HG03520 (cell line): ENCODE measurements at regions not wholly inside any gene's neighbourhood (a gene's known extent, or its start where the extent isn't known, plus 50 kb on each side); places are given as distances from the start of the nearest gene placed in this dataset.
"Not testable (repeated sequence)": the region's sequence is repeated elsewhere in the genome, so short reads cannot be mapped to it uniquely, and the experiment has no call there.

Experiments used
- ATAC-seq: cut with Tn5 transposase; IDR thresholded peaks from one replicate; pipeline ENCODE4 v1.9.1; 2021; ENCODE audit warnings: mild to moderate bottlenecking, moderate library complexity; ENCODE audit not compliant: unreplicated experiment

DNA sequence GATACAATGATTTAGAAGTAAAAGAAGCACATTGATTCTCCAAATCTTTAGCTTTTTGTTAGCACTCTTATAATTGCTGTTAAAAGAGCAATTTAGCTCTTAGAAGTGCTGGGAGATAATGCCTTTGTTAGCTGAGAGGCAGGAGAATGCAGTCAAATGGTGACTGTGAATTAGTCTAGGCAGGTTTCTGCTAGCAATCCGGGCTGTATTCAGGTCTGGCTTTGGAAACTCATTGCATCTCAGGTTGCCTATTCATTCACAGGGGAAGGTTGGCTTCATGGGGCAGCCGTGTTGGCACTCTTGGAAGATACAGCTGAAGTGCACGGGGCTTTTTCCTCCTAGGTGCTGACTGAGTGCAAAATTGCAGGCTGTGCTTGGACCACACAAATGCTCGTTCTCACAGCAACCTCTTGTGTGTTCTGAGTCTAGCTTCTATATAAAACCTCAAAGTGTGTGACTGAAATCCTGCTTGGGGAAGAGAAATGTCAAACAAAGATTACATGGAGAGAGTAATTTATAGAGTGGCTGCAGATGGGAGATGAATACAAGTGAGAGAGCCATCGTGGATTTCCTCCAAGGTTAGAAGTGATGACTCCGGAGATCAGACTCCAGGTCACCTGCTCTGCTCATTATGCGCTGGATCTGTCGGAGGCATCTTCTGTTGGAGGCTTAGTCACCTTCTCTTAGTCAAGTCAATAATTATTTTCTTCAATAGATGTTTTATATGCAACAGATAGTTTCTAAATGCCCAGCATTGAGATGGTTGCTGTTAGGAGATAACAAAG, 167.8 kb downstream of the PMAIP1 start:
- ATAC-seq, result no peak

DNA sequence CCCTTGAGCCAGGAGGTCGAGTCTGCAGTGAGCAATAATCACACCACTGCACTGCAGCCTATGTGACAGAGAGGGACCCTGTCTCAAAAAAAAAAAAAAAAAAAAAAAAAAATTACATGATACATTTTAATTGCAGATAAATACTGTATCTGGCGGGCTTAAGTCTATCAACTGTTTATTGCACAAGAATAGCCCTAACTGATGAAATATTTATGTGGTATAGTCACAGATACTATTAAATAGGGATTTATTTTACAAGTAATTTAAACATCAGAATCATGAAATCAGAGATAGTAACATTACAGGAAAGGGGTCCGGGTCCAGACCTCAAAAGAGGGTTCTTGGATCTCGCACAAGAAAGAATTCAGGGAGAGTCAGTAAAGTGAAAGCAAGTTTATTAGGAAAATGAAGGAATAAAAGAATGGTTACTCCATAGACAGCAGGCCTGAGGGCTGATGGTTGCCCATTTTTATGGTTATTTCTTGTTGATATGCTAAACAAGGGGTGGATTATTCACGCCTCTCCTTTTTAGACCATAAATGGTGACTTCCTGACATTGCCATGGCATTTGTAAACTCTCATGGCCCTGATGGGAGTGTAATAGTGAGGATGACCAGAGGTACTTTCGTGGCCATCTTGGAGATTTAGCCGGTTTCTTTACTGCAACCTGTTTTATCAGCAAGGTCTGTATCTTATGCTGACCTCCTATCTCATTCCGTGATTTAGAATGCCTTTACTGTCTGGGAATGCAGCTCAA, 166.6 kb downstream of the PMAIP1 start:
- no peak for ATAC-seq

DNA sequence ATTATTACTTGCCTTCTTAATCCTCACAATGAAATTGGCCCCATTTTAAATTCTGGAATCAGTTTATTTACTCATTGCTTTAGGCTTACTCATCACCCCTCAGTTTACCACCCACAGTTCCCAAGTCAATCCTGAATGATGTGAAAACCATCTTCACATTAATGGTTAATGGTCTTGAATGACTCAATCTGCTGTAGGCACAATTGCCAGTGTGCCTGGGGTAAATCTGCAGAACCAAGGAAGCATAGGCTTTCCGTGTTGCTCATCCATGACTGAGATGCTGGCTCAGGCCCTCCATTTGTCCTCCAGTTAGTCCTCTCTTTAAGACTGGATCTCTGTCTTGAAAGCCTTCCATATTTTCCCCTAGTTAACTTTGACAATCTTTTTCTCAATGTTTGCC, 164.5 kb downstream of the PMAIP1 start:
- ATAC-seq, result no peak

DNA sequence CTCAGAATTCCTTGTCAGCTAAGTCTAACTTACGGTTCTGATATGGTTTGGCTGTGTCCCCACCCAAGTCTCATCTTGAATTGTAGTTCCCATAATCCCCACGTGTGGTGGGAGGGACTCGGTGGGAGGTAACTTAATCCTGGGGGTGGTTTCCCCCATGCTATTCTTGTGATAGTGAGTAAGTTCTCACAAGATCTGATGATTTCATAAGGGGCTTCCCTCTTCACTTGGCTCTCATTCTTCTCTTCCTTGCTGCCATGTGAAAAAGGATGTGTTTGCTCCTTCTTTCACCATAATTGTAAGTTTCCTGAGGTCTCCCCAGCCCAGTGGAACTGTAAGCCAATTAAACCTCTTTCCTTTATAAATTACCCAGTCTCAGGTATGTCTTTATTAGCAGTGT, 163.0 kb downstream of the PMAIP1 start:
- not testable (repeated sequence) for ATAC-seq

DNA sequence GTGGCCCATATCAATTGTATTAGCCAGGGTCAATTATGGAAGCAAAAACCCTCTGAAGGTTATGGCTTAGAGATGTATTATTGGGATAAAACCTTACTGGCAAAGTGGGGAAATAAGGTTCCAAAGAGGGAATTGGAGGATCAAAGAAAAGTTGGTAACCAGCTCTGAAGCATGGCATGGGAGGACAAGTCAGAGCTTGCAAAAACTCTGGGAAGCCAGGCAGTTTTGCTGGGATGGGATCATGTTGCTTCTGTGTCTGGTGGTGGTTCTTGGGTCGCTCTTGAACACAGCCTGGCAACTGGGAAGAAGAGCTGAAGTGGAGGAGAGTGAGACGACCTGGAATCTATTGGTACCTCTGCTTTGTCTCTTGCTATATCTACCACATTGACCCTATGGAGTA, 162.6 kb downstream of the PMAIP1 start:
- ATAC-seq, result no peak

DNA sequence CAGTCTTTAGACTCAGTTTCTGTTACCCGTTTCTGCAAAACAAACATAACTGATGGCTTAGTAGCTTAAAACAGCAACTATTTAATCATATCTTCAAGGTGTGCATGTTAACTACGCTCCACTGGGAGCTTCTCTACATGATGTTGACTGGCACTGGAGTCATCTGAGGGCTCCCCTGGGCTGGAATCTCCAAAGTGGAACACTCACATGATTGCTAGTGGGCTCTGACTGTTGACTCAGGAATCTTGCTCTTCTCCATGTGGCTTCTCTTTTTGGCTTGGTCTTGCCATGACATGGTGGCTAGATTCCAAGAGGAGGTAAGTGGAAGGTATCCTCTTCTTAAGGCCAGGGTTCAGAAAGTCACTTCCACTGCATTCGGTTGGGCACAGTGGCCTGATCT, 160.8 kb downstream of the PMAIP1 start:
- no peak for ATAC-seq

DNA sequence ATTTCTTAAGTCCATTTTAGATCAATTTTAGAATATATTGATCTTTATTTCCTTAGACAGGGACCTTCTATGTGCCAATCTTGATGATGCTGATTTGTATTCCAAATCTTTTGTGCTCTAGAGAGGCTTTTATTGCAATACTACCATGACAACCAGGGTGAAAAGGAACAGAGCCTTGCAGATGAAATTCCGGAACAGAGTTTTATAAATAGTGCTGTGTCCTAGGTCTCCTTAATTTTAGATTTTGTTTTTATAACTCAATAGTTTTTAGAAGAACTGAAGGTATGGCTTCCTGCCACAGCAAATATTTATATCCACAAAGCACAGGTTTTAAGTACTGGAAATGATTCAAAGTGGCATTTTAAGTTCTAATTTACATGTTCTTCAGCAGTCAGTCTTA, 160.2 kb downstream of the PMAIP1 start:
- ATAC-seq, result no peak

DNA sequence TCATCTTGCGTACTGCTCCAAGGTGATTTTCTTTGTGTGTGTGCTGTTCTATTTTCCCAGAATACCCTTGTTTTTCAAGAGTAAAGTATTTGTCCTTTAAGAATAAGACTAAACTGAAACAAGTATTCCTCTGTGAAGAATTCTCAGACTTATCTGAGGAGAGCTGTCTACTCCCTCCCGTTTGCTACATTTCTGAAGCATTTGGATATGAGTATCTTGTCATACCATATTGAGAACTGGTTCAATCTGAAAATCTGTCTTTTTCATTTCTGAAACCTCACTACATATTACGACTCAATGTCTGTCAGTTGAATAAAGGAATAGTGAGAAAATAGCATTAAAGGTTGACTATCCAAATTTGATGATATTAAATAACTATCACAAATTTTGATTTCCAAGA, 159.4 kb downstream of the PMAIP1 start:
- ATAC-seq, result no peak

DNA sequence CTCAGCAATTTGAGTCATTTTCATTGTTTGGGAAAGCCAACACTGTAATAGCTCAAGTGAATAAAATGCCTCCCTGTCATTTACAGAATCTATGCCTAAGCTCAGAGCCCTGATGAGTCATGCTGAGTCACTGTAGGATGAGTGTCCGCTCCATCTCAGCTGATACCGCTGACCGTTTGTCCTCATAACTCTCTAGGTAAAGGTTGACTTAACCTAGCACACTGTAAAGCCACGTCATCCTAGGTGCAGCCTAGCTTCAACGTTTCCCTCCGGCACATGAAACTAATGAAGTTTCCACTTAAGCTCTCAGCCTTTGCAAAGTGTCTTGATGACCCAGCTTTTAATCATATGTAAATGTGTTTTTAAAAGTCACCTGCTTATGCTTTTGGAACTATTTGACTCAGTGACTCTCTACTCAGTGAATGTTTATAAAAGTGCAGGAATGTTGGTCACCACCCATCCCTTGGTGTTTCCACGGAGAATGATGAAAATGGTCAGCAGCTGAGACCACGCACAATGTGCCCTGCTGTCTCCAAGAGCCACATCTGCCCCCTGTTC, 154.0 kb downstream of the PMAIP1 start:
- ATAC-seq, result peak; percentile 62

DNA sequence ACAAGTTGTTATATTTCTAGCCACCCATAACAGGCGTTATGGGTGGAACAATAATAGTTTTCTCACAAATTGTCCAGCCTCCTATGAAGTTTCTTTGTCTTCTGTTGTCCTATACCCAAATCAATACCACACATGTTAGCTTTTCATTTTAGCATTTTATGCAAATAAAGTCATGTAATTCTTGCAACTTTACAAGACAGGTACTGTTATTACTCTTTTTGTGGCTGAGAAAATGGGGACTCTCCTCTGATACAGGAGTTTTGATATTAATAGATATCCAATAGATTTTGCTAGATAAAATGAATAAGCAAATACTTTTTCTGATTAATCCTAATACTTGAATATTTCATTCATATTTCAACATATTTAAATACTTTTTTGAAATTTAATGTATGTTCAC, 151.0 kb downstream of the PMAIP1 start:
- ATAC-seq, result no peak

DNA sequence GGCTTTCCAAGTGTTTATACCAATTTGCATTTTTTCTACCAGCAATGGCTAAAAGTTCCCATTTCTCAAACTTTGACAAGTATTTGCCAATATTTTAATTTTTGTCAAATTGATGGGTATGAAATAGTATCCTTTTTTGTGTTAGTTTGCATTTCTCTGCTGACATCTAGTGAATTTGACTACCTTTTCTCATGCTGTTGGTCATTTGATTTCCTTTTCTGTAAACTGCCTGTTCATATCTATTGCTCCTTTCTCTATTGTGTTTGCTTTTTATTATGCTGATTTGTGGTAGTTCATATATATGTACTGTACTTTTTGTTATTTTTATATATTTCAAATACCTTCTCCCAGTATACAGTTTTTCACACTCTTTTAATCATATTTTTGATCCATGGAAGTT, 149.4 kb downstream of the PMAIP1 start:
- no peak for ATAC-seq

DNA sequence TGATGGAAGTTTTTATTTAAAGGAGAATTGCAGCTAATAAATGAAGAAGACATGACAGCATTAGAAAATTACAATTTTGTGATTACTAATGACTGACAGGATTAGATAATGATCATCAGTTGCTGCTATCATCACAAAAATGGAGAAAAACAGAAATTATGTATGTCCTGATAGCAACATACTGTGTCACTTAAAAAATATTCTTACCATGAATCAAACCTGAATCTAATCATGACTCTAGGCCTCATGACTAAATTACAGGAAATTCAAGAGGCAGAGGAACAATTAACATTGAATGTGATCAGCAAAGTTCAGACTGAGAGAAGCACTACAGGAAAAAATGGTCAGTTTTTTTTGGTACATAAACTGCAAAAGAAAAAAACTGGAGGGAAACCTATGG, 147.8 kb downstream of the PMAIP1 start:
- ATAC-seq, result no peak

DNA sequence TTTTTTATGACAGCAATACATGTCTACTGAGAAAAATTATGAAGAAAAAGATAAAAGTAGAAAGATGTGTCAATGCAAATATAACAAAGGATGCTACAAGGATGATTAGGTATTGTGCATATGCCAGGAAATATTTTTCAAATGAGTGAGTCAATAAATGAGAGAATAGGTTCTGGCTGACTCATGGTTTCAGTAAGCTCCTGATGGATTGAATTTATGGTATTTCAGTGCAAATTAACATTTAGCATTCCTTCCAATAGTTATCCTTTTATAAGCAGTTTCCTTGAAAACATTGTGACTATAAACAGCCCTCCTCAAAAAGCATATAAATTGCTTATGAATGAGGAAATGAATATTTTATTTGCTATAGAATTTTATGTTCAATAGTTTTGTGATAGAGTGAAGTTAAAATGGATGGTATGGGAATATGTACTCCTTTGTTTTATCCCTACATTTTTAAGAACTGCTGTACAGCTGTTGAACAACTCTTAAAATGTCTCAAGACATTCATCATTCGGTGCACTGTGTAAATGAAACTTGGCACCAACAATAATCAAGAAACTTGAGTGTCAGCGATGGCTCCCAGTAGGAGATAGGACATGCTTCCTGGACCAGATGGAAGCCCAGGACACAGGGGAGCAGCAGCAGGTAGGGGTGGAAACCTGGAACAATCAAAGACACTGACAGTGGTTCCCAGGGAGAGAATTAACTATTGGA, 144.7 kb downstream of the PMAIP1 start:
- ATAC-seq, result no peak

DNA sequence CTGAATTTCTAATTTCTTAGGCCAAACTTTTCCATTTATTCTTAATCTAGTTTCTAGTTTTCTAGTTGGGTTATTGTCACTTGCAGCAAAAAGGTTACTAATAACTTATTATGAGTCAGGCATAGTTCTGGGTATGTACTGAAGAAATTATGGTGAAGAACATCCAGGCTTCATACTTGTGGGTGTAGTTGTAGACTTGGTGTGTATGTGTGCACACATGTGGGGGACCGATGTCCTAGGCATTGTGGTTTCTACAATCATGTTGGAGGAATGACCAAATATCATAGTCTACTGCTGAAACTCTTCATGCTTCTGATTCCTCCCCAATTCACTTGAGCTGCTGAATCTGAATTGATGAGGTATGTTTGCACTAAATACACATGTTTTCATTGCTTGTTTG, 141.2 kb downstream of the PMAIP1 start:
- no peak for ATAC-seq

DNA sequence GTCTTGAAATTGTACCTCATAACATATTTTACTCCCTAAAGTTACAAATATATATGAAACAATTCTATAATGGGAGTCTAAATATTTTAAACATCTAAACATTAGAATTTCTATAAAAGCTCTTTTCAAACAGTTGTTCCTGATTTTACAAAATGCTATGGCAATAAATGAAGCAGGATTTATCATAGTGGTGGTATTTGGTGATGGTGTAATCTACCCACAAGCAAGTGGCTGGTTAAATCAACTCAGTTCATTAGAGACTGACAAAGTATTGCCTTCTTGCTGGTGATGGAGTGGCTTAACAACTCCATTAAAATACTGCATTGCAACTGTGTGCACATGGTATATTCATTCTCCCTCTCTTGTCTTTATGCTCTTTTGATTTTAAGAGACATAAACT, 138.9 kb downstream of the PMAIP1 start:
- no peak for ATAC-seq

DNA sequence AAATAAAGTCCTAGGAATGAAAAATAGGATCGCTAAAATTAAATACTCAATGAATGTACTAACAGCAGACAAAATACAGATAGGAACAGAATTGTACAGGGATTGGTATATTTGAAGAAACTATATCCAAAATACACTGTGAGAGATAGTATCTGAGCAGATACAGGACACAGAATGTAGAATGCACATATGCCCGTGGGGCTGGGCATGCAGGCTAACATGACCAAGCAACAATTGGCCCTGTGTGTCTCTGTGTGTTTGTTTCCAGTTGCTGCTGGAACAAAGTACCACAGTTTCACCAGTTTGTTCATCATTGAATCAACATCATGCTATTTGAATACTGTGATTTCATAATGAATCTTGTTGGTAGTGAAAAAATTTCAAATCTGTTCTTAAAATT, 127.6 kb downstream of the PMAIP1 start:
- ATAC-seq, result no peak

DNA sequence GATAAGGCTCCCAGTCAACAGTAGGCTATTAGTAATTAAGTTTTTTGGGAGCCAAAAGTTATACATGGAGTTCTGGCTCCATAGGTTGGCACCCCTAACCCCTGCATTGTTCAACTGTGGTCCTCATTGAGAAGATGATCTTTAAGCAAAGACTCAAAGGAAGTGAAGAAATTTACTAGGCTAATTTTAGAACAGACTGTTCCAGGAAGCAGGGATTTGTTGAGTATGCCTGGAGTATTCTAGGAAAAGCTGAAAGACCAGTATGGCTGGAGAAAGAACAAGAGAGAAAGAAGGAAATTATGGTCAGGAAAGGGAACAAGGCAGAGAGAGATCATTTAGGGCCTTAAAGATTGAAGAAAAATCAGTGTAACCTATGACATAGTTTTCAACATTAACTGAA, 125.1 kb downstream of the PMAIP1 start:
- no peak for ATAC-seq

DNA sequence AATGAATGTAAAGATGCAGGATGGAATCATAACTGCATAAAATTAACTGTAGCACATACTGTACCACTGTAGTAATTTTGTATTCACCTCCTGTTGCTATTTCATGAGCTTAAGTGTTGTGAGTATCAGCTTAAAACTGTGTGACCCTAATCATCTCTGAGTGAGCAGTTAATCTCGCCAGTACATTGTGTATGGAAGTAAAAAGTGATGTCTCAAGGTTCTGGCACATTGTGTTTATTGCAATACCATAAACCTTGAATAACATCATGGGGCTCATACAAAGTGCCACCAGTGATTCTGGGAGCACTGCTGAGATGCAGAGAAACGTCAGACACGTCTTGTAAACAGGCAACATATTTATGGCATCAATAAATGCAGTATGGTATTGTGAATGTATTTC, 124.5 kb downstream of the PMAIP1 start:
- no peak for ATAC-seq

DNA sequence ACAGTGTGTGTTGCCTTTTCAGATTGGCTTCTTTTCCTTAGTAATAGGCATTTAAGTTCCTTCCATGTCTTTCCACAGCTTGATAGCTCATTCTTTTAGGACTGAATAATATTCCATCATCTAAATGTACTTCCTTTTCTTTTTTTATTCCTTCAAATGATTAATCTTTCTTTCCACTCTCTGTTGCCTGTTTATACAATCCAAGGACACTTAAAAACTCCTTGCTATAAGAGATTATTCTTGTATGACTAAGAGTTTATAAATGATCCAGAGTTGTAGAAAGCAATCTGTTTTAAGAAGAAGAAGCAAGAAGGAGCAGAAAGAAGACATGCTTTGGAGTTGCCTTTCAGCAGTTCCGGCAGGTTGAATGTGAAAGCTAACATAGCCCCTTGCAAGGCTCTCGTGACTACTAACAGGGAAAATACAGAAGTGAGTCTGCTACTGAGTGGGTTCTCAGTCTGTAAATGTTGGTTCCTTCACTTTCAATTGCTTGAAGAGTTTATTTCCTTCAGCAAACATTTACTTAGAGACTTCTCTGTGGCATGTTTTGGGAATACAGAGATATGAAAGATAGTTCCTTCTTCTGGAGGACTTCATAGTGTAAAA, 123.0 kb downstream of the PMAIP1 start:
- ATAC-seq, result peak; percentile 70

DNA sequence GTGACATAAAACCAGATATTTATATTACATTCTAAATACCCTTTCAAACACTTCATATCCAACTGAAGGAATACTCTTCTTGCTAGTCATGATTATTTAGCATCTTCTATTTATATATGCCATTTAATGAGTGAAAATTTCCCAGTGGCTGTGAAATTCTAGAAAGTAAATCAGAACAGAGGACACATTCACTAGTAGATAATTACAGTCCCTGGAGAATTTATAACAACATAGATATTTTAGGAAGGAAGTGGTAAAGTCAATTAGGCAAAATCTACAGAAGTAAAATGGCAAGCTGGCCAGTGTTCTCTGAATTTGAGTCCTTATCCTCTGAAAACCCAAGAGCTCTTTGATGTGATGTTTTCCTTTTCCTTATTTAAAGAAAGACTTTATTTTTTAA, 121.8 kb downstream of the PMAIP1 start:
- no peak for ATAC-seq
